ENCODE measurements at regions not wholly inside any gene's neighbourhood (a gene's known extent, or its start where the extent isn't known, plus 50 kb on each side); places are given as distances from the start of the nearest gene placed in this dataset.

GRCh38 chr20:22369100-22369499, 215.3 kb downstream of the FOXA2 start:
- no peak for TF ChIP-seq ZNF619 (CRISPR knock-in tag; IDR thresholded peaks at IDR 0.05)
- no peak for TF ChIP-seq ZNF253 (CRISPR knock-in tag; IDR thresholded peaks at IDR 0.05; ENCODE audit: borderline replicate concordance)
- TF ChIP-seq ZNF616 (CRISPR knock-in tag; IDR thresholded peaks at IDR 0.05; ENCODE audit: low read depth), result no peak
- TF ChIP-seq FOXP1 (IDR thresholded peaks at IDR 0.05), result no peak
- no peak for TF ChIP-seq FOXP1 (CRISPR knock-in tag; IDR thresholded peaks at IDR 0.05)
- no peak for TF ChIP-seq ZNF776 (CRISPR knock-in tag; IDR thresholded peaks at IDR 0.05)
- TF ChIP-seq FOXK1 (CRISPR knock-in tag; IDR thresholded peaks at IDR 0.05; ENCODE audit: borderline replicate concordance, low read depth), result no peak
- TF ChIP-seq JUN (CRISPR knock-in tag; IDR thresholded peaks at IDR 0.05), result no peak
- no peak for TF ChIP-seq ZNF446 (CRISPR knock-in tag; IDR thresholded peaks at IDR 0.05)
- no peak for TF ChIP-seq MNT (IDR thresholded peaks at IDR 0.05)

Measured in HepG2 (cell line).